HEK293 (cell line): ENCODE measurements at regions not wholly inside any gene's neighbourhood (a gene's known extent, or its start where the extent isn't known, plus 50 kb on each side); places are given as distances from the start of the nearest gene placed in this dataset.

ENCODE experiments used
- CTCF ChIP-seq: fragments of 450-650 bp; formaldehyde crosslinking; IDR thresholded peaks from 2 replicates; pipeline ENCODE4 v1.5.1; 2016; ENCODE audit warnings: missing biosample characterization, missing genetic modification characterization
- OVOL3 ChIP-seq: fragments of 450-650 bp; formaldehyde crosslinking; IDR thresholded peaks from 2 replicates; pipeline ENCODE4 v1.5.1; 2016; ENCODE audit warnings: missing biosample characterization, missing genetic modification characterization
- ZBTB8A ChIP-seq: fragments of 450-650 bp; formaldehyde crosslinking; IDR thresholded peaks from 2 replicates; pipeline ENCODE4 v1.5.1; 2016; ENCODE audit warnings: missing biosample characterization, missing genetic modification characterization
- ZNF133 ChIP-seq: fragments of 450-650 bp; formaldehyde crosslinking; IDR thresholded peaks from 2 replicates; pipeline ENCODE4 v1.5.1; 2016; ENCODE audit warnings: missing biosample characterization, missing genetic modification characterization
- ZNF146 ChIP-seq: fragments of 450-650 bp; formaldehyde crosslinking; IDR thresholded peaks from 2 replicates; pipeline ENCODE4 v1.5.1; 2016; ENCODE audit warnings: missing biosample characterization, missing genetic modification characterization
- ZNF239 ChIP-seq: fragments of 450-650 bp; formaldehyde crosslinking; IDR thresholded peaks from 2 replicates; pipeline ENCODE4 v1.5.1; 2016; ENCODE audit warnings: missing biosample characterization, missing genetic modification characterization
- ZNF341 ChIP-seq: fragments of 450-650 bp; formaldehyde crosslinking; IDR thresholded peaks from 2 replicates; pipeline ENCODE4; 2016; ENCODE audit warnings: low read depth, missing biosample characterization, missing genetic modification characterization
- ZNF610 ChIP-seq: fragments of 450-650 bp; formaldehyde crosslinking; IDR thresholded peaks from 2 replicates; pipeline ENCODE4 v1.5.1; 2016; ENCODE audit warnings: missing biosample characterization, missing genetic modification characterization, borderline replicate concordance
- ZNF664 ChIP-seq: fragments of 450-650 bp; formaldehyde crosslinking; IDR thresholded peaks from 2 replicates; pipeline ENCODE4 v1.5.1; 2016; ENCODE audit warnings: missing biosample characterization, missing genetic modification characterization
- ZNF670 ChIP-seq: fragments of 450-650 bp; formaldehyde crosslinking; IDR thresholded peaks from 2 replicates; pipeline ENCODE4 v1.5.1; 2016; ENCODE audit warnings: missing biosample characterization, missing genetic modification characterization, low read depth
- TF ChIP-seq, protein P1 (sequence below): fragments of 450-650 bp; formaldehyde crosslinking; IDR thresholded peaks from 2 replicates; pipeline ENCODE4 v1.5.1; 2016; ENCODE audit warnings: missing biosample characterization, missing genetic modification characterization

DNA sequence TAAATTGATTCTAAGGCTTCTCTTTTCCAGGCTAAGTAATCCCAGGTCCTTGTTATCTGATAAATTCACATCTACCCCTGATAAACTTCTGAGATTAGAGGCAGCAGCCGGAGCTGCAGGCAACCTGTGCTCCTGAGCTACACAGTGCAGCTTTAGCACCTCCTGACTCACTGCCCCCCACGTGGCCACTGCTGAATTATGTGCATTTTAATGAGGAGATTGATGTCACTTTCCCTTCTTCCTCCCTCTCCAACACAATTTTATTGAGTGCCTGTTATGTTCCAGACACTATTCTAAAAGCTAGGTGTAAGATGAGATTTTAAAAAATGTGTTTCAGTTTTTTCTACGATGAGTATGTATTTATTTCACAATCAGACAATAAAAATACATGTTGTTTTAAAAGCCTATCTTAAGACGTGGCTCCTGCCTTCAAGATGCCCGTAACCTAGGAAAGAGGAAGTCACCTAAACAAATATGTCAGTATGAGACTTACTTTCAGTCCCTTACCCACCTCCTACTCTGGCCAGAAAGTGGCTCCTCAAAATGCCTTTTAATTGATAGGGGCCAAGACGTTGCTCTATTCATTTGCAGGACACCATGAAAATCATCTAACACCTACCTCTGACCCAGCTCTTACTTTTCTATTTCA lies 161.5 kb upstream of the PFN2 start:
- TF ChIP-seq CTCF (tag by site-specific recombination), result no peak
- TF ChIP-seq, protein P1, sequence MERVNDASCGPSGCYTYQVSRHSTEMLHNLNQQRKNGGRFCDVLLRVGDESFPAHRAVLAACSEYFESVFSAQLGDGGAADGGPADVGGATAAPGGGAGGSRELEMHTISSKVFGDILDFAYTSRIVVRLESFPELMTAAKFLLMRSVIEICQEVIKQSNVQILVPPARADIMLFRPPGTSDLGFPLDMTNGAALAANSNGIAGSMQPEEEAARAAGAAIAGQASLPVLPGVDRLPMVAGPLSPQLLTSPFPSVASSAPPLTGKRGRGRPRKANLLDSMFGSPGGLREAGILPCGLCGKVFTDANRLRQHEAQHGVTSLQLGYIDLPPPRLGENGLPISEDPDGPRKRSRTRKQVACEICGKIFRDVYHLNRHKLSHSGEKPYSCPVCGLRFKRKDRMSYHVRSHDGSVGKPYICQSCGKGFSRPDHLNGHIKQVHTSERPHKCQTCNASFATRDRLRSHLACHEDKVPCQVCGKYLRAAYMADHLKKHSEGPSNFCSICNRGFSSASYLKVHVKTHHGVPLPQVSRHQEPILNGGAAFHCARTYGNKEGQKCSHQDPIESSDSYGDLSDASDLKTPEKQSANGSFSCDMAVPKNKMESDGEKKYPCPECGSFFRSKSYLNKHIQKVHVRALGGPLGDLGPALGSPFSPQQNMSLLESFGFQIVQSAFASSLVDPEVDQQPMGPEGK (tag by site-specific recombination), result no peak
- no peak for TF ChIP-seq ZBTB8A (tag by site-specific recombination)
- TF ChIP-seq OVOL3, result no peak
- TF ChIP-seq ZNF133 (tag by site-specific recombination), result no peak
- TF ChIP-seq ZNF670 (tag by site-specific recombination), result no peak
- no peak for TF ChIP-seq ZNF610 (tag by site-specific recombination)
- TF ChIP-seq ZNF146 (tag by site-specific recombination), result no peak
- no peak for TF ChIP-seq ZNF341 (tag by site-specific recombination)
- TF ChIP-seq ZNF664 (tag by site-specific recombination), result peak; percentile 69; the same call in 1 of the 2 replicates
- no peak for TF ChIP-seq ZNF239 (tag by site-specific recombination)
